KMS-11 (cell line): ENCODE measurements at regions not wholly inside any gene's neighbourhood (a gene's known extent, or its start where the extent isn't known, plus 50 kb on each side); places are given as distances from the start of the nearest gene placed in this dataset.
A peak's percentile ranks its signal among the peaks of the same experiment; 100 is the strongest.
"Not testable (repeated sequence)": the region's sequence is repeated elsewhere in the genome, so short reads cannot be mapped to it uniquely, and the experiment has no call there.

Experiments
- H2AFZ ChIP-seq: fragments of 200-600 bp; sonication (generic); 2 replicates; pipeline ENCODE4 v1.6.1; 2016; ENCODE audit warnings: antibody characterized with exemption, mixed run types, low read depth
- H3K27ac ChIP-seq: fragments of 200-600 bp; sonication (generic); 2 replicates; pipeline ENCODE4 v1.6.1; 2016; ENCODE audit warnings: mild to moderate bottlenecking, mixed run types
- H3K27me3 ChIP-seq: fragments of 200-600 bp; sonication (generic); 2 replicates; pipeline ENCODE4 v1.6.1; 2017; ENCODE audit warnings: mild to moderate bottlenecking, low read depth, mixed run types, moderate library complexity; ENCODE audit not compliant: insufficient read depth
- H3K36me3 ChIP-seq: fragments of 200-600 bp; sonication (generic); 2 replicates; pipeline ENCODE4 v1.6.1; 2017; ENCODE audit warnings: mild to moderate bottlenecking, mixed run types; ENCODE audit not compliant: insufficient read depth
- H3K4me1 ChIP-seq: fragments of 200-600 bp; sonication (generic); 2 replicates; pipeline ENCODE4 v1.6.1; 2016; ENCODE audit warnings: mild to moderate bottlenecking, low read depth, mixed run types; ENCODE audit not compliant: poor library complexity, severe bottlenecking
- H3K4me2 ChIP-seq: fragments of 200-600 bp; sonication (generic); 2 replicates; pipeline ENCODE4 v1.7.0; 2016; ENCODE audit warnings: mild to moderate bottlenecking, mixed run types
- H3K4me3 ChIP-seq: fragments of 200-600 bp; sonication (generic); IDR thresholded peaks from 2 replicates; pipeline ENCODE4 v1.6.1; 2017; ENCODE audit warnings: low read depth, low read length, mixed read lengths; ENCODE audit not compliant: insufficient read depth
- H3K79me2 ChIP-seq: fragments of 200-600 bp; sonication (generic); 2 replicates; pipeline ENCODE4 v1.6.1; 2016; ENCODE audit warnings: low read depth, mixed run types; ENCODE audit not compliant: insufficient read depth
- H3K9ac ChIP-seq: fragments of 200-600 bp; sonication (generic); 2 replicates; pipeline ENCODE4 v1.6.1; 2016; ENCODE audit warnings: mild to moderate bottlenecking, mixed run types
- H4K20me1 ChIP-seq: fragments of 200-600 bp; sonication (generic); 2 replicates; pipeline ENCODE4 v1.6.1; 2016; ENCODE audit warnings: mild to moderate bottlenecking, mixed run types; ENCODE audit not compliant: insufficient read depth

- H3K36me3 ChIP-seq, H3K27me3 ChIP-seq, H3K4me2 ChIP-seq, H3K4me3 ChIP-seq, H3K4me1 ChIP-seq, H2AFZ ChIP-seq, H4K20me1 ChIP-seq, H3K27ac ChIP-seq, H3K79me2 ChIP-seq, H3K9ac ChIP-seq: not testable (repeated sequence)
Measured at GRCh38 chrX:90337161-90337560, 415.5 kb downstream of the TGIF2LX start.

DNA sequence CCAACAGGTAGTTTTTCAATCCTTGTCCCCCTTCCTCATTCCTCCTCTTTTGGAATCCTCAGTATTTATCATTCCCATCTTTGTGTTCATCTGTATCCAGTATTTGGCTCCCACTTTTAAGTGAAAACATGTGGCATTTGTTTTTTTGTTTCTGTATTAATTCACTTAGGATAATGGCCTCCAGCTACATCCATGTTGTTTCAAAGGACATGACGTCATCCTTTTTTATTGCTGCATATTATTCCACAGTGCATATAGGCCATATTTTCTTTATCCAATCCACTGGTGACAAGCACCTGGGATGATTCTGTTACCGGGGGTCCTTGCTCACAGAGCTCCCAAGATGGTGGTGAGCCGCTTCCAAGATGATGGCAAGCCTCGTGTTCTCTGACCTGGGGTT lies 447.9 kb downstream of the TGIF2LX start:
- not testable (repeated sequence) for H3K4me2 ChIP-seq, H4K20me1 ChIP-seq, H3K4me1 ChIP-seq, H3K27me3 ChIP-seq, H3K36me3 ChIP-seq, H3K27ac ChIP-seq, H2AFZ ChIP-seq, H3K4me3 ChIP-seq, H3K9ac ChIP-seq, H3K79me2 ChIP-seq

- H3K4me3 ChIP-seq, H3K27me3 ChIP-seq, H2AFZ ChIP-seq, H3K9ac ChIP-seq, H4K20me1 ChIP-seq, H3K79me2 ChIP-seq, H3K36me3 ChIP-seq, H3K4me2 ChIP-seq, H3K4me1 ChIP-seq, H3K27ac ChIP-seq: not testable (repeated sequence)
Measured at GRCh38 chrX:90398020-90398419, 476.3 kb downstream of the TGIF2LX start.

DNA sequence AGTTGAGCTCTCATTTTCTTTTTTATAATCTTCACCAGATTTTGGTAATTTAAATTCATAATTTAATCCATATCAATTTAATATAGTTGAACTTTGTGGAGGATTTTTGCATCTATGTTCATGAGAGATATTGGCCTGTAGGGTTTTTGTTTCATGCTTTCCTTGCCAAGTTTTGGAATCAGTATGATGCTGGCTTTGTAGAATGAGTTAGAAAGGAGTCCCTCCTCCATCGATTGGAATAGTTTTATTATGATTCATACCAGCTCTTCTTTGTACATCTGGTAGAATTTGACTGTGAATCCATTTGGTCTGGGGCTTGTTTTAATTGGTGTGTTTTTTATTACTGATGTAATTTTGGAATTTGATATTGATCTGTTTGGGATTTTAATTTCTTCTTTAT lies 480.5 kb downstream of the TGIF2LX start:
- not testable (repeated sequence) for H3K36me3 ChIP-seq, H2AFZ ChIP-seq

DNA sequence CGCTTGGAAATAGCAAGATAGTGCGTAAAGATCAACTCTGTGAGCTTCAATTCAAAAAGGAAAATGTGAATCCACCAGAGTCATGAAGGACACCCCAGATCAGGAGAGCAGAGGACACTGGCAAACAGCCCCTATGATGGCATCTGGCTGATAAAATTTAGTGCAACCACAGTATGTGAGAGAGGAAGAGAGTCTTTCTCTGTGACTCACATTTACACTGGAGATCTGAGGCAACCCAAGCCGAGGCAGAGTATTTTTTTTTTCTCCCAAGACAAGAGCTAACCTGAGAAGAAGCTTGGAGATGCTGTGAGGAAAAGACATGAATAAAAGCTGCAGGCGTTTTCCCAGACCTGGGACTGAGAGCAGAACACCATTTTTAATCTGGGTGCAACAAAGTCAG lies 482.2 kb downstream of the TGIF2LX start:
- not testable (repeated sequence) for H3K9ac ChIP-seq, H2AFZ ChIP-seq, H3K4me2 ChIP-seq, H4K20me1 ChIP-seq, H3K79me2 ChIP-seq, H3K4me3 ChIP-seq, H3K27me3 ChIP-seq, H3K4me1 ChIP-seq, H3K27ac ChIP-seq, H3K36me3 ChIP-seq

More for the DNA sequence above, 480.5 kb downstream of the TGIF2LX start:
- H3K4me1 ChIP-seq, H3K9ac ChIP-seq, H3K27me3 ChIP-seq, H3K27ac ChIP-seq, H3K4me3 ChIP-seq, H3K4me2 ChIP-seq, H4K20me1 ChIP-seq, H3K79me2 ChIP-seq: not testable (repeated sequence)

GRCh38 chrX:90404846-90405436 lies 483.2 kb downstream of the TGIF2LX start:
- not testable (repeated sequence) for H3K4me1 ChIP-seq, H2AFZ ChIP-seq, H3K27ac ChIP-seq, H3K4me2 ChIP-seq, H3K36me3 ChIP-seq, H3K27me3 ChIP-seq, H3K9ac ChIP-seq, H3K4me3 ChIP-seq, H4K20me1 ChIP-seq, H3K79me2 ChIP-seq

DNA sequence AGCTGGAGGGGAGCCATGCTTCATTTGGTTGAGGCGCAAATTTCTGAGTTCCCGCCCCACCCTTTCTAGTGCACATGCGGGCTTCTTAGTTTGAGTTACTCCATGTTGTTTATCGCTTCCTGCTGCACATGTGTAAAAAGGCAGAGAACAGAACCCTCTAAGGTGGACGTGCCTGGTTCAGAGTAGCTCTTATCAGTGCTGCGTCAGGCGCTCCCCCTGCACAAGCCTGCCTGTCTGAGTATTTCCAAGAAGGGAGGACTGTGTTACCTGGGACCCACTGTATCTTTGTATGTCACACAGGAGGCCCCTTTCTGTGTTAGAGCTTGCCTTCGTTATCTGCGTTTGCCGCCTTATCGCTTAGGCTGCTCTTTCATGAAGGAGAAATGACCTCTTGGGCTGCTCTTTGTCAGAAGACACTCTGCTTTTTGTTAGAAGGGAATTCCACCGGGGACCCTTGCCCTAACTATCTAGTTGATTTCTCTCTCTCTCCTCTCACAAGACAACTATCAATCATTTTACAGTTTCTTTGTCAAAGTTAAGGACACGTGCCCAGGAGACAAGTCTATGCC lies 532.1 kb downstream of the TGIF2LX start:
- not testable (repeated sequence) for H3K36me3 ChIP-seq, H3K4me3 ChIP-seq, H3K27me3 ChIP-seq, H3K4me1 ChIP-seq, H3K79me2 ChIP-seq, H4K20me1 ChIP-seq, H3K4me2 ChIP-seq, H3K27ac ChIP-seq, H2AFZ ChIP-seq, H3K9ac ChIP-seq

DNA sequence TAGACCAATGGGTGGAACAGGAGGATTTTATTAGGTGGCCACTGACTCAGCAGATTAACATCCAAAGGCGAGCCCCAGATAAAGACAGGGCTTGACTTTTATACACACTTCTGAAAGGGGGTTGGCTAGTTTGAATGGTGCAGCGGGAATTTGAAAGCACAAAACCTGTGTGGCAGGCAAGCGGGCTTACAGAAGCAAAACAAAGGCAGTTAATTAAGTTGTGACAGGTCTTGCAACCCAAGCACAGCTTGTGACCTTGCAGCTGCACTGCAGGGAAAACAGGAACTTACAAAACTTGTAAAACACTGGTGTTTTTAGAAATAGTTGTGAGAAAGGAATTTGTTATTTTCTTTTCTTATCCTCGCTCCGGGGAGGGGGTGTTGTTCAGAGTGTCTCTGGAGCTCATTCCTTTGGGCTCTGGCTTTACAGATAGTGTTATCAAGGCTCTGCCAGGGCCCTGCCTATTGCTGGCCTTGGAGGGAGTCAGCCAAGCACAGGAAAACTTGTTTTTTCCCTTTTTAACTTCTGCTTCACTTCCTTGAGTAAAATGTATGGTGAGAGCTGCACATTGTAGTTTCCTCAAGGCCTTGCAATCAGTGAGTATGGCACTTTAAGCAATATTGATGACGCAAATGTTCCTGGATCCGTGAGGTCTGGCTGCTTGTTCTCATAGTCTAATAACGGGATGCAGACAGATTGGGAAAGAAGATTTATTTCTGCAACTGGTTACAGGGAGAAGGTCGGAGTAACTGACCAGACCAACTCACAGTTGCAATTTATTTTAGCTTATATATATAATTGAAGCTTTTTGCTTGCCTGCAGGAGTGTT lies 536.6 kb downstream of the TGIF2LX start:
- H3K79me2 ChIP-seq, H2AFZ ChIP-seq, H4K20me1 ChIP-seq, H3K36me3 ChIP-seq, H3K4me3 ChIP-seq, H3K9ac ChIP-seq, H3K27me3 ChIP-seq, H3K27ac ChIP-seq, H3K4me1 ChIP-seq, H3K4me2 ChIP-seq: not testable (repeated sequence)

DNA sequence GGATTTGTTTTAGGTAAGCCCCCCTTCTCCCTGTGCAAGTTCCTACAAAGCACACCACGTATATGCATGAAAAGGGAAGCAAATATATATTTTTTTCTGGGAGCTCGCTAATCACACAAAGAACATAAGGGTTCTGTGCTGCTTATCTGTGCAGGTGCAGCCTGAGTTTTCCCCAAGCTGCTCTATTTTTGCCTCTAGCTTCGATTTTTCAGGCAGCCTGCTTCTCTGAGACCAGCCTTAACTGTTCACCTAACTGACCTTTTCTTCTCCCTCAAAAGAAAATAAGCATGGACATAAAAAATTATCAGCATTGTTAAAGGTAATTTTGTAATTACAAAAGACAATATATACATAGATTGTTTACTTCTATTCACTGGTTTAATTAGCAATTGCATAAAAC lies 552.7 kb downstream of the TGIF2LX start:
- H3K27ac ChIP-seq, H4K20me1 ChIP-seq, H3K9ac ChIP-seq, H3K27me3 ChIP-seq, H3K79me2 ChIP-seq, H3K4me3 ChIP-seq, H3K36me3 ChIP-seq, H3K4me1 ChIP-seq: not testable (repeated sequence)
- 0 out of 2 replicates have a peak overlapping the region, but pooled peaks have one; percentile 45 for H3K4me2 ChIP-seq
- H2AFZ ChIP-seq, result peak overlapping the region; percentile 44; the same call in 1 of the 2 replicates

DNA sequence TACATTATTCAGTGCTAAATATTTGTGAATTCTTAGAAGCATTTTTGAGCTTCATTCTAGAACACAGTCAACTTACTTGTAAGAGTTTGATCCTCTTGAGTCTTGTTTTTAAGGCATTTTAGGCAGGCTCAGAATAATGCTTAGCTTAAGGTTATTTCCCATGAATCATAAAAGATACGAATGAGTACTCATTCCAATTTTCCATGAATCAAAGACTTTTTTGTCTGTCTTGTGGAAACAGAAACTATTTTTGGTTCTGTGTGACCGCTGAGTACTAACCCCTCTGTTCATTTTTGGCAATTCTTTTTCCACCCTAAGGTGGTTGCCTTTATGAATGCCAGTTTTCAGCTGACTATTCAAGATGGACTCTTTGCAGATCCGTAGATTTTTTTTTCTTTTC lies 563.7 kb downstream of the TGIF2LX start:
- not testable (repeated sequence) for H3K4me3 ChIP-seq, H3K27ac ChIP-seq, H3K79me2 ChIP-seq, H3K9ac ChIP-seq, H2AFZ ChIP-seq, H3K4me2 ChIP-seq, H3K36me3 ChIP-seq, H4K20me1 ChIP-seq, H3K27me3 ChIP-seq, H3K4me1 ChIP-seq
